Kidney glomerular epithelial cell (primary cell): ENCODE measurements at regions not wholly inside any gene's neighbourhood (a gene's known extent, or its start where the extent isn't known, plus 50 kb on each side); places are given as distances from the start of the nearest gene placed in this dataset.
A peak's percentile ranks its signal among the peaks of the same experiment; 100 is the strongest.

ENCODE experiments used
- DNase-seq: peaks from one replicate; lab custom pipeline; 2025; lab: John Stamatoyannopoulos, UW

DNA sequence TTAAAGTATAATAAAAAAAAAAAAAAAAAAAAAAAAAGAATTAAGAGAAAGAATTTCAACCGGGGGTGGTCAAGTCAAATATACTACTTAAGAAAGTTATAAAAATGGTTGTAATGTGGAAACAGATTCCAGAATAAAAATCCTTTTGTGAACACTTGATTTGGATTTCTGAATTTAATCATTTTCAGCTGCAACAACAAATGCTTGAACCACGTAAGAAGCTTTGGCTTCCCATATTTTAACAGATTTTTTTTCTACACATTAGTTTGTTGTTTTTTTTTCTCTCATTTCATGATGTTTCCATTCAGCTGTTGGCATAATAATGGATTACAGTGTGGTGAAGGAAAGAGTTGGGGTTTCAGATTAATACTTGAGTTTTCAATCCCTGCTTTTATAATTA lies 137.3 kb upstream of the AGR3 start:
- no peak for DNase-seq

DNA sequence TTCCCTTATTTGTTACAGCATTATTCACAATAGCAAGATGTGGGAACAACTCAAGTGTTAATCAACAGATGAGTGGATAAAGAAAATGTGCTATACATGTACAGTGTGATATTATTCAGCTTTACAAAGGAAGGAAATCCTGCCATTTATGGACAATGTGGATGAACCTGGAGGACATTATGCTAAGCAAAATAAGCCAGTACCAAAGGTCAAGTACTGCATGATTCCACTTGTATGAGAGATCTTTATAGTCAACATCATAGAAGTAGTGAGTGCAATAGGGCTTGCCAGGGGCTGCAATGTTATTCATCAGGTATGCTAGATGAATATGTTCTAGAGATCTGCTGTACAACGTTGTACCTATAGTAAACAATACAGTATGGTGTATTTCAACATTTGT lies 138.5 kb upstream of the AGR3 start:
- no peak for DNase-seq

DNA sequence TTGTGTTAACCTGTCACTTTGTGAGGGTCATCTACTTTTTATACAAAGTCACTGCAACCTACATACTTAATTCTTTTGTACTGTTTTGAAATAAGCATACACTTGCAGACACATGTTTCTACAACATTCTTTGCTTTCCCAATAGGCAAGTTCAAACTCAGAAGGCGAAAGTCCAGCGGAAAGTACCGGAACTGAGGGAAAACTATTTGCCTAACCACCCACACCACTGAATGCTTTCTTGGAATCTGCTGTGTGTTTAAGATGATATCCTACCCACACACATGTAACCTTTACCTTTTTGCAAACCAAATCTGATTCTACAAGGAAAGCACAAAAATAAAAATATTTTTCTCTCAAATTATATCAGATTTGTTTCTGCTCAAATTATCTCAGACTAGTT lies 139.4 kb upstream of the AGR3 start:
- peak; percentile 39 for DNase-seq

DNA sequence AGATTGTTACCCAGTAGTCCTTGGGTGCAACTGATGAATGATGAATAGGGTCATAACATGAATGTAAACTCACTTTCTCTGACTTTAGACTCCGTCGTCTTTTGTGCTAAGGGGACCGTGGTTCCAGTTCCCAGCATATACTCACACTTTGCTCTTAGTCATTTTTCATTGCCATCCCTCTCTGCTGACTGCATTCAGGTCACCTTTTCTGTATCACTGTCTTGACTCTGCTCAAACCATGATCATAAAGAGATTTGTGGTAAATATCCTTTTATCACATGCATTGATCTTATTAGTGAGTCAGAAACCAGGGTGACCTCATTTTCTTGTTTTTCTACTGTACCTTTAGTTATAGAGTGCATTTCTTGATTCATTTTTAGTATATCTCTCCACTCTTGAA lies 141.1 kb upstream of the AGR3 start:
- DNase-seq: no peak

DNA sequence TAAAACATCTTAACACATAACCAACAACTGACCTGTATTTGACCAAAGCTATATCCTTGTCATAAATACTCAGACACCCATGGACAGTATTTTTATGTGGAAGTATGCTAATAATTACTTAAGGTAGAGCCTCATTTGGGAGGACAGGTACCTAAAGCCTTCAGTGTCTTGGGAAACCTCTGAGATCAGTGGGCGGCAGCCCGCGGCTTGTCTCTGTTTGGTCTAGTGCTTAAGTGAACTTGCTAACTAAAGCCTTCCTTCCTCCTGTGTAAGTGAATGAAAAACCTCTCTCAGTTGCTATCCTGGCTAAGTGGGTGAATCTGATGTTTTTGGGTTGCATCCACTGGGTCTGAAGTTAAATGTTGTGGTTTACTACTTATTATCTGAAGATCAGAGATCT lies 144.5 kb upstream of the AGR3 start:
- no peak for DNase-seq

DNA sequence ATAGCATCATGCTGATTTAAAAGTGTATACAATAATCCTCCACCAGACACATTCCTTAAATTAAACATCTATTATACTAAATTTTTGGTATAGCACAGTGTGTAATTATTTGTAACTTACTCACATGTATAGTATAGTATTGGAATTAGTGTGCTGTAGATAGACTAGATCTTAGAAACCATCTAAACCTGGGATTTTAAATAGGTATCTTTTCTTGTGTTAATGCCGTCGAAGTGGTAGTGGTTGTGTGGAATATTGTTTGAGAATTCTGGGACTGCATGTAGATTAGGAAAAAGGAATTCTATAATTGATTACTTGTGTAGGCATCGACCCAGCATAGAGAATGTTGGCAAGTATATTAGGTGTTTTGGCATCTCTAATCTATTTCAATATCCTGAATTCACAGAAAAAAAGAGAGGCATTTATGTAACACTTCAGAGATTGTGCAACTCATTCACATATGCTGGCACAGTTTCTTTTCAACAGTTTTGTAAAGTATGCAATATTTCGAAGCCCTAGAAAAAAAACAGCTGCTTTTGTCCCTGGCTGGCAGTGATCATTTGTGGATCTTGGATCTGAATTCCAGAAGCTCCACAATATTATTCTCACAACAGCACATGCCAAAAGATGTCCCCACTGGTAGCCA lies 145.5 kb upstream of the AGR3 start:
- no peak for DNase-seq

DNA sequence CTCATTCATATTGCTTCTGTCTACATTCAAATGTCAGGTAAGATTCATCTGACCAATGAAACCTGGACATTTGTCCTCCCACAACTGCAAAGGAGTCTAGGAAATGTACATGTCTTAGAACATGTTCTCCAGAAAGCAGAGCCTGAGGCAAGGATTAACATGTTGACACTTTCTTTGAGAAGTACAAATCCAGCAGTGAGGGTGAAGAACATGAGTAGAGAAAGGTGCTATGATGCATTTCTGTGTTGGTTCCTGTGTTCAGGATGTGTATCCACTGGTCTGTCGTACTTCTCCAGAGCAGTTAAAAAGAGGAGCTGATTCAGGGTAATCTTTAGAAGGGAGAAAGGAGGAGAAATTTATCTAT lies 146.0 kb upstream of the AGR3 start:
- DNase-seq: no peak

DNA sequence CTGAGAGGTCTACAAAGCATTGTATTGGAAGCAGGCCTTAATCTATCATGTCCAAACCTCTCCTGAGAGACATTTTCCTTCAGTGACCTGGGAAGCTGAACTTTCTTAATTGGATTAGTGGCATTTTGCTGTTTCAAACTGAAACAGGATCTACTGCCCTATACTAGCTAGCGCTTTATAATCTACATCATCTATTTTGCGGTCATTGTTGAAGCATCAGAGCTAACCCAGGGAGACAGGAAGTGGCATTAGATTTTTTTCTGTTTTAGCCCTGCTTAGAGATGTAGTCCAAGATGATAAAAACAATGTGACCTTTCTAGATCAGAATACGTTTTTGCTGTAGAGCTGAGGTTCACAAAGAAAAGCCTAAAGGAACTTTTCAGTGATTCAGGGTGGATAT lies 147.4 kb upstream of the AGR3 start:
- DNase-seq: no peak

DNA sequence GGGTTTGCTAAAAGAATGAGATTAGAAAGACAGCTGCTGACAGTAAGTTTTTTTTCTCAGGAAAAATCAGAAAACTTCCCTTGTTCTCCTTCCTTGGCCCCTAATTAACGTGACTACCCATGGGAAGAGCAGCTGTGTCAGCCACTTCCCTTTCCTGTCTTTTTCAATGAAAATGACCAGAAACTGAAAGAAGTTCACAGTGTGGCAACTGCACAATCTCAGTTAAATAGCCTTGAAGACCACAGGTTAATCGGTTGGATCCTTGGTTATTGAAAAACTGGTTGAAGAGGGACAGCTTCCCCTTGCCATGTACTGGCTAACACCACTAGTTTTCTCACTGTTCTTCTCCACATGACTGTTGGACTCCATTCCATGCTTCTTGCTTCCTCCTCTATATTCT lies 148.8 kb upstream of the AGR3 start:
- no peak for DNase-seq

DNA sequence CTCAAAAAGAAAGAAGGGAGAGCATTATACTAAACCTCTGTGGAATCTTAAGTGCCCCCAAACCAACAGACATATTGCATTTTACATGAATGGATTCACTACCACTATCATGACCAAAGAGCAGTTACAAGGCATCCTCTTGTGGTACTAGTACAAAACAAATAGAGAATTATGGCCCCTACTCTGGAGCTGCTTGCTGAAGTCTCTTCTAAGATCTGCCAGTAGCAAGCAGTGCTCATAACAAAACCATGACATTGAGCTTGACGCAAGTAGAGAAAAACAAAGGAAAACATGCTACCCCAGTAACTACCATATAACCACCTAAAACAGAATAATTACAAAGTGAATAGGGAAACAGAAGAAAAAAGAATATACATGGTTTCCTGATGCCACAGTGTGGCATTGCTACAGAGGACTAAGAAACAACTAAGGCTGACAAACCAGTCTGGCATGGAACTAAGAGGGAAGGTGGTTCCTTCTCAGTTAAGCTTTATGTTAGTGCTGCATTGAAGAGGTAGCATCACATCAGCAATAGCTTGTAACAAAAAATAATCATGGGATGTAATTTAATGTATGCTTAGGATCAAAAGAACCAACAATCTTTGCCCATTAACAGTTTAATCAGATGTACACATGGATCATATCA lies 150.2 kb upstream of the AGR3 start:
- DNase-seq: no peak

DNA sequence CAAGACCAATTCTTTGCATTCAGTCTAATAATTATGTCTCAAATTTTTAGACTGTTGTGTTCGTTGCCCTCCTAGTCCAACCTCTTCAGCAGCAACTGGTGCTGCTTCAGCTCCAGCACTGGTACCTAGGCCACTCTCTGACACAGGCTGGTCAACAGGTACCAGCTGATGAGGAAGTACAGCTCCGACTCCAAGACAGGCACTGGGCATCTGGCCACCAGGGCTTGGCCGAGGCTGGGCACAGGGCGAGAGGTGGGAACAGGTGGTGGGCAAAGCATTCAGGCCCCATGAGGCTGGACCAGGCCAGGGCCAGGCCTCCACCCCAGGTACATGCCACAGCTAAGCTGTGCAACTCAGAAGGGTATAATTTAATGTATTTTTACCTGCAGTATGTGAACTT lies 151.5 kb upstream of the AGR3 start:
- no peak for DNase-seq

DNA sequence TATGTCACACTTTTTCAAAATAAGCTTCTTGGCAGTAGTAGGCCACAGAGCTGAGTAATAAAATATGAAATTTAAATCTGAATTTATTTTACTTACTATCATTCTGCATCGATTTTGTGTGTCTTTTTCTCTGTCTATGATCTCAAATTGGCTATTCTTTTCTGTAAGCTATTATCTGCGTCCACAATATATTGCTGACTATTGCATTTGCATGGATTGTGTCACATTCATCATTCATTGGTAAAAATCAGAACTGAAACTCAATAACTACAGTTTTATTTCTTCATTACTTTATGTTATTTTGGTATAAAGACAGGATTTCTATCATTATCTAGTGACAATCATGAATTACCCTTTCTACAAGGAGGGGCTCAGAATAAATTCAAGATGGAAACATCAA lies 154.8 kb upstream of the AGR3 start:
- DNase-seq: no peak

DNA sequence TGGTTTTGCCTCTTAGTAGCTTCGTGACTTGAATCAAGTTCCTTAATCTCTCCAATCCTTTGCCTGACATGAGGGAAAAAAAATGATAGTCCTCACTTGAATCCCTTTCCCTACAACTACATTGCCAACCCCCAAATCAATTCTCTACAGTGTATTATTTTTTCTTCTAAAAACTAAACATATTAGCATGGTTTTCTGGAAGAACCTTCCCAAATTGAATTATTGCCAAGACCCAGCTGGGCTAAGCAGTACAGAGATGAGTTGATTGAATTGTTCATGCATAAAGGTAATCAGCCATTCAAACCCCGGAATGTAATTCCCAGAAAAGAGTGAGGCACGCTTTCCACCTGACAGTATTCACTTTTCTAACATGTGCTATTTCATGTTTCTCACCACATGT lies 155.6 kb upstream of the AGR3 start:
- DNase-seq: no peak

DNA sequence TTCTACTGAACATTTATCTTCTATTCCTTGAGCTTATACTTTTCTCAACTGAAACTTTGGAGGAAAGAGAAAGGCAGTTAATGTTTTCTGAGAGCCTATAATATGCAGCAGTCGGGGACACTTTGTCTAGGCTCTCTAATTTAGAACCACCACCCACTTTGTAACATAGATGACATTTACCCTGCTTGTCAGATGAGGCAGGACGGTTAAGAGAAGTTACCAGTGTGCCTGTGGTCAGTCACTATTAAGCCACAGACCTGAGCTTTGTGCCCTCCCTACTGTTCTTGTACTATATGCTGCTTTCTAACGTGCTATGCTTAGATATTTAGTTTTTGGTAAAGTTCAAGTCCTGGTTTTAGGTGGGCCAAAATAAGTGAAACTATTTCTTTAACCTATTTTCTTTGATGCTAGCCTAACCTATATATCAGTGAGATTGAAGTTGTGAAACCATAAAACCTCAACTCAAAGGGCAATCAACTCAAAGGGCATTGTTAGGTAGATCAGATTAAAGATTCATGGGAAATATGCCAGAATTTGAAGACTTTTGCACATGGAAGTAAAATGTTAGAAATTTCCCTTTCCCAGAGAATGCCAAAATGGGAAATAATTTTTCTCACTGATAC lies 156.5 kb upstream of the AGR3 start:
- no peak for DNase-seq

DNA sequence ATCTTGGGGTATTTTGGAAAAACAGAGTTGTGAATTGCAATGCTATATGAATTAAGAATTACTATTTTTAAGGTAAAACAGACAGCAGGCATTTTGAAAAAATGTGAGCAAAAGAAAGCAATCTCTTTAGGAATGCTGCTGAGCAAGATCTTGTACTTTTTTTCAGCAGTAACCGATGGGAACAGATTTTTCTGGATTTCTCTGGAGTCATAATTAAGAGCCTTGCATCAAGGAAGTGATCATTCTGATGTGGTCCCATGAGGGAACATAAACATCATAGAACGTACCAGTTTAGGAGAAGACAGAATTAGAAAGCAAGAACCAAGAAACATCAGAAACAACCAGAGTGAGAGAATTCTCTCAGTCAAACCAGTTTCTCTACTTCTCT lies 157.0 kb upstream of the AGR3 start:
- DNase-seq: no peak

DNA sequence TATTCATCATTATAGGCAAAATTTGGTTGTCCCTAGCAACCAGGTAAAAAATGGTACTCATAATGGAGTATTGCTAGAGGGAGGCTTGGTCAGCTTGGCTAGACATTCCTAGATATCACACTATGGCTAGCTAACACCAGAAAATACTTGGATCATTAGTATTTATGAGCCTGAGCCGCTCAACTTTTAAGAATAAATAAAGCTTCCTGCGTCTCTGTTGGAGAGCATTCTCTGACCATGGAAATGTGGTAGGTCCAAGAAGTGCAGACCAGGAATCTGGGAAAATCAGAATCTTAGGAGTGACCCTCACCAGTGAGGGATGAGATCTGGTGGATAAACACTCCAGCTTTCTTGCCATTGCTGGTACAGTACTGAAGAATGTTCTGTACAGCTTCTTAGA lies 157.6 kb upstream of the AGR3 start:
- no peak for DNase-seq

DNA sequence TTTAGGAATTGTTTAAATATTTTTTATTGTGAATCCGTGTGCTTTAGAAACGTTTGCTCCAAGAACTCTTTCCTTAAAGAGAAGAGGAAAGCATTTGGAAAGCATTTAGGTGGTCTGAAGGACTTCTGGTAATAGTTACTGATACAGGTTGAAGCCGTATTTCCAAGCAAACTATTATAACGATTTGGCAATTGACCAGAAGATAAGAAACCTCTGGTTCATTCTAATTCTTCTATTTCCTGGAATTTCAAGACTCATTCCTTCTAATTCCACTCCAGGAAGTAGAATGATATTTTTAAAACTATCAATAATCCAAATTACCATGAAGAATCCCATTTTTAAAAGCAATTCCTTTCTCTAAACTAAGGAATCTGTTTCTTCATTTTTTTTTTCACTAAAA lies 158.9 kb upstream of the AGR3 start:
- DNase-seq: no peak

DNA sequence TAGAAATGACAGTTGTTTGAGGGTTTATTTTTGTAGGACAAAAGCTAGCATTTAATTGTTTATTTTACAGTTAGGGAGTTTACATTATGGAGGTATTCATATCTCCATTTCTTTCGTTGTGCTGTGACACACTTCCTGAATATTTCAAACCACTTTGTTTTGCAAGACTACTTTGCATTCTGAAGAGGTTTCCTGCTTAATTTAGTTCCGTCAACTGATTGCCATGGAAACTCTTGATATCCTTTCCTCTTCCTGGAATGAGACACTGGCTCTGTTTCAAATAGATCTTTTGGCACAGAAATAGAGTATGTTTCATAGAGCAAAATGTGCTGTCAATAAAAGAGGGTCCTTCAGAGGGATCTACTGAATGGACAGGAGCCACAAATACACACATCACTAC lies 159.5 kb upstream of the AGR3 start:
- DNase-seq: peak; percentile 42

DNA sequence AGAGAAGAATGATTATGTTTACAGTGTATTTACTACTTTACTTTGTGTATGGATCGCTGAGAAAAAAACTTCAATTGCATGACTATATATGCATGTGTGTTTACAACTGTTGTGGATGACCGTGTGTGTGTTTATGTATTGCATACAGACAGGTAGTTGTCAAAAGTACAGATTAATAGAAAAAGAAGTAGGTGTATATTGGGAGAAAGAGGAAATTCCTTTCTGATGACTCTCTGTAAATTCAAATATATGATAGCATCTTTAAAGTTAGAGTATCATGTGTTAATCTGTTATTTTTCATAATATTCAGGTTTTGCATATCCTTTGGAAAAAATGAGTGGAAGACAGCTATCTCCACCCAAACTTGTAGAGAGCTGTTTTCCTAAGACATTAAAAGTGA lies 160.4 kb upstream of the AGR3 start:
- DNase-seq: no peak

DNA sequence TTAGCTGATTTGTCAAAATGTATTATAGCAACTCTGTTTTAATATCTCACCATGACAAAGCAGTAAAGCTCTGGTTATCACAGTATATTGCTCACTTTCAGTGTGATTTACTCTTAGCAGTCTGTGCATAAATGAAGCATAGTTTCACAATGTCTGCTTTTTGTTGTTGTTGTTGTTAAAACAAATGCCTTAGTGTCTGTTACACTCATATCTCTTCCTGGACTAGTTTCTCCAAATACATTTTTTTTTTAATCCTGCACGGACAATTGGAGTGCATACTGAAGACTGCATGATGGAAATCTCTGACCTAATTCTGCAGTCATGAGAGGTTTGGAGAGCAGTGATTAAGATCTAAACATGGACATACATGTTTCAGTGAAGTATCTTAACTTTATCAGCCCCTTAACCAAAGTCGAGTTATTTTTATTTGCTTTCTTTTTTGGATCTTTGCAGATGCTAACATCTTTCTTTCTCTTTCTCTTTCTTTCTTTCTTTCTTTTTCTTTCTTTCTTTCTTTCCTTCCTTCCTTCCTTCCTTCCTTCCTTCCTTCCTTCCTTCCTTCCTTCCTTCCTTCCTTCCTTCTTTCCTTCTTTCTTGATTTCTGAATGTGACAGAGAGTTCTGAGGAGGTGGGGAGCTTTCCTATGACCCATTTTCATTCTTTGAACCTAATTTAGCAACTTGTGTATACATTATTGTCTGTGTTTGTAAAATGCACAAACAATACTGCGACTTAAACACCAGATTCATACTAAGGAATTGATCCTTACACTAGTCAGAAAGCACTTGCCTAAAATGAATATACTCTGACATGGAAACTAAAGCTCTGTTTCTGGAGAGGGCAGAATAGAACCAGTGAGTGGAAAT lies 161.5 kb upstream of the AGR3 start:
- DNase-seq: no peak

DNA sequence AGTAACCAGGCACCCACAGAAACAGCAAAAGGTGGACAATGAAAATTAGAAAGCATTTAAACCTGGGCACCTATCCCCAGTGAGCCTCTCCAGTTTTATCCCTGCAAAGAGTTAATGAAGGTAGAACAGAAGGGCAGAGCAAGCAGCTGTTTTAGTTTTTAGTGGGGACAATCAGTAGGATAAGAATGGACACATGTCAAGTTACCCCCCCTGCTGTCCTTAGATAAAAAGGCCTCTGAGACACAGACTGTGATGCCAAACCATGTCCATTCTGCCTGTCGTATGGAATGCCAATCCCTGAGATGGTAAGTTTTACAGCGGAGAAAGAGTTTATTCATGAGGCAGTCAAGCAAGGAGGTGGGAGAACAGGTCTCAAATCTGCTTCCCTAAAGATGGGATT lies 162.6 kb upstream of the AGR3 start:
- DNase-seq: no peak

DNA sequence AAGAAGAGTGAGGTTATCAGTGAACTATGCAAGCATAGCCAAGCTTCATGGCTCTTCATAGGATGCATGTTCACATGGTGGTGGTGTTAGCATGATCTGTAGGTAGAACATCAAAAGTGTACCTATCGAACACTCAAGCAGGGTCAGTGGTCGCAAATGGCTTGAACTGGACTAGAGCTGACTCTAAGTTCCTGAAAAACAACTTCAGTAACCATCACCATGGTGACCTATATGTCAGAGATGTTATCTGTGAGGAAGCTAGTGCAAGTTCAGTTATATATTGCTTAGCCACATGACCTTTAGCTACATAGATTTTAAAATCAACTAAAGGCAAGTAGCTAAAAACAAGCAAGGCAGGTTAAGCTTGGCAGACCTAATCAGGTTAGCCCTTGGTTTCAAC lies 163.1 kb upstream of the AGR3 start:
- DNase-seq: no peak

DNA sequence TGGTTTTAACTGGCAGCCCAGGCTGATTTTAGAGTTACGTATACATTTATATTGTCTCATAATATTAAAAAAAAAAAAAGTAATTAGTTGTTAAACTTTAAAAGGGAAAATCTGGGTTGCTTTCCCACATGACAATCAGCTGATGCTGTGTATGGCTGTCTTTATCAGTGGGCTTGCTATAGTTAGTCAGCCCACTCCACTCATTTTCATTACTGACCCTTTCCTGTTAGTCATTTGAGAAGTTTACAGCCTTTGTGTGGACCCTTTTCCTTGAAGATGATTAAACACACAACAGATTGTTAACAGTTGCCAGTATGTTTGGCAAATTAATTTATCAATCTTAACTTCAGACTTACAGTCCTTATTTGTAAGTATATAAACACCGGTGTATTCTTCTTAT lies 164.5 kb upstream of the AGR3 start:
- no peak for DNase-seq
